NB4 (cell line): ENCODE measurements at regions not wholly inside any gene's neighbourhood (a gene's known extent, or its start where the extent isn't known, plus 50 kb on each side); places are given as distances from the start of the nearest gene placed in this dataset.

Source experiments
- DNase-seq: peaks from one replicate; pipeline ENCODE4 v3.0.0; 2010; ENCODE audit warnings: low read depth
- H3K4me3 ChIP-seq: one replicate; pipeline ENCODE4 v1.5.1; 2011; ENCODE audit warnings: mild to moderate bottlenecking, low read depth, low read length, moderate library complexity
- MYC ChIP-seq: IDR thresholded peaks from 2 replicates; pipeline ENCODE4 v1.6.1; 2011; ENCODE audit warnings: low read depth, low read length
- POLR2A ChIP-seq: IDR thresholded peaks from 2 replicates; pipeline ENCODE4 v1.6.1; 2011; ENCODE audit warnings: mild to moderate bottlenecking; ENCODE audit not compliant: insufficient read length; ENCODE audit errors: extremely low read depth
- TF ChIP-seq, protein P1 (sequence below): IDR thresholded peaks from one replicate; pipeline ENCODE4 v1.5.1; 2012; ENCODE audit warnings: low read depth, low read length
- TF ChIP-seq, protein P2 (sequence below): IDR thresholded peaks from 2 replicates; pipeline ENCODE4 v1.6.1; 2011; ENCODE audit warnings: low read depth, low read length

DNA sequence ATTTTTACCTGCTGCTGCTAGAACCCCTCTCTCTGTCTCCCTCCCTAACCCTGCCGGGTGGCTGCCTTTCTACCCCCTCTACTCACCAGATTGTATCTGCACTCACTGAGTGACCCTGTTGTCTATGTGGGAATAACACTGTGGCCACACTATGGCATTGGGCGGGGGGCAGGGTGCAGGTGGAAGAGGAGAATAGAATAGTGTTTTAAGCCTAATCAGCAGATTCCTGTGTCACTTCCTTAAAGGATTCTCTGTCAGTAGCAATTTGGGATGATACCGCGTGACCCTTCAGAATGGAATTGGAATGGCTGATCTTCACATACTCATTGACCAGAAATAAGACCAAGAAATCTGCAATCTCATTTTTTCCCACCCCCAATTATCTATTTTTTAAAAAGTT lies 67.1 kb upstream of the ANKRD1 start:
- TF ChIP-seq POLR2A: no peak
- no peak for TF ChIP-seq MYC
- TF ChIP-seq, protein P1, sequence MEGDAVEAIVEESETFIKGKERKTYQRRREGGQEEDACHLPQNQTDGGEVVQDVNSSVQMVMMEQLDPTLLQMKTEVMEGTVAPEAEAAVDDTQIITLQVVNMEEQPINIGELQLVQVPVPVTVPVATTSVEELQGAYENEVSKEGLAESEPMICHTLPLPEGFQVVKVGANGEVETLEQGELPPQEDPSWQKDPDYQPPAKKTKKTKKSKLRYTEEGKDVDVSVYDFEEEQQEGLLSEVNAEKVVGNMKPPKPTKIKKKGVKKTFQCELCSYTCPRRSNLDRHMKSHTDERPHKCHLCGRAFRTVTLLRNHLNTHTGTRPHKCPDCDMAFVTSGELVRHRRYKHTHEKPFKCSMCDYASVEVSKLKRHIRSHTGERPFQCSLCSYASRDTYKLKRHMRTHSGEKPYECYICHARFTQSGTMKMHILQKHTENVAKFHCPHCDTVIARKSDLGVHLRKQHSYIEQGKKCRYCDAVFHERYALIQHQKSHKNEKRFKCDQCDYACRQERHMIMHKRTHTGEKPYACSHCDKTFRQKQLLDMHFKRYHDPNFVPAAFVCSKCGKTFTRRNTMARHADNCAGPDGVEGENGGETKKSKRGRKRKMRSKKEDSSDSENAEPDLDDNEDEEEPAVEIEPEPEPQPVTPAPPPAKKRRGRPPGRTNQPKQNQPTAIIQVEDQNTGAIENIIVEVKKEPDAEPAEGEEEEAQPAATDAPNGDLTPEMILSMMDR: no peak
- TF ChIP-seq, protein P2, sequence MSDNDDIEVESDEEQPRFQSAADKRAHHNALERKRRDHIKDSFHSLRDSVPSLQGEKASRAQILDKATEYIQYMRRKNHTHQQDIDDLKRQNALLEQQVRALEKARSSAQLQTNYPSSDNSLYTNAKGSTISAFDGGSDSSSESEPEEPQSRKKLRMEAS: no peak
- no peak for DNase-seq
- no peak overlapping the region for H3K4me3 ChIP-seq

DNA sequence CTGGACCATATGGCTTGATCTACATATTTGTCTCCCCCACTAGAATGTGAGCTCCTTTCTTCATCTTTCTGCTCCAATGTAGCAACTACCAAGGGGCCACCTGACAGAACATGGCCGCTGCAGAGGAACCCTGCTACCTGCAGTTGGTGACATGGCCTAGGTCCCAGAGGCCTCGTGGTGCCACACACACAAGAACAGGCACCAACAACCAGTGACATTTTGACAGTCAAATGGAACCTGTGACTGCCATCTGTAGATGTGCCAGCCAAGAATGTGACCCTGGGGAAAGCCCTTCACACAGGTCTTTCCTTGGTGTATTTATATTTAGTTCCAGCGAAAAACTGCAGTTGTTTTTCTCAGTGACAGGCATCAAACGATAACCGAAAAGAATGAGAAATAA lies 67.9 kb upstream of the ANKRD1 start:
- no peak overlapping the region for H3K4me3 ChIP-seq
- TF ChIP-seq, protein P2: no peak
- TF ChIP-seq, protein P1: no peak
- TF ChIP-seq POLR2A (no peak), MYC (no peak)
- DNase-seq: no peak

DNA sequence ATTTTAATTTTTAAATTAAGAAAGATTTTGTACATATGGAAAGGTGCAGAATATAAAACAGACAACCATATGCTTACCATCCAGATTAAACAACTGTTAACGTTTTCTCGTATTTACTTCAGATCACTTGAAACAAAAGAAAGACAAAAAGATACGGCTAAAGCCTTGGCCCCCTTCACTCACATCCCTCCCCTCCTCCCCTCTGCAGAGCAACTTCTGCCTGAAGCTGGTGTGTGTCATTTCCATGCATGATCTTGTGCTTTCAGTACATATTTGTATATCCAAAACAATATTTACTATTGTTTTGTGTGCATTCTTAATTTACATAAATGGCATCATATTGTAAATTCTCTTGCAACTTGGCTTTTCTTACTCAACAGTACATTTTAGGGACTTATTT lies 68.5 kb upstream of the ANKRD1 start:
- TF ChIP-seq MYC: no peak
- TF ChIP-seq POLR2A: no peak
- TF ChIP-seq, protein P2: no peak
- TF ChIP-seq, protein P1: no peak
- no peak overlapping the region for H3K4me3 ChIP-seq
- no peak for DNase-seq

DNA sequence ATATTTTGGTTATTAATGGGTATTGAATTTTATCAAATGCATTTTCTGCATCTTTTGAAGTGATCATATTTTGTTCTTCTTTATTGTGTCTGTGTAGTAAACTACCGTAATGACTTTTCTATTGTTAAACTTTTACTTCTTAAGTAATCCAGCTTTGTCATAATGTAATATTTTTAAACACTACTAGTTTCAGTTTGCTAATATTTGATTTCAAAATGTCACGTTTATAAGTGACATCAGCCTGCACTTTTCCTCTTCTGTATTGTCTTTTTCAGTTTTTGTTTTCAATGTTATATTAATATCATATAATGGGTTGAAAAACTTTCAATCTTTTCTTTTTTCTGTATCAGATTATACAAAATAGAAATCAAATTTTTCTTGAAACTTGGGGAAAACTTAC lies 71.6 kb upstream of the ANKRD1 start:
- no peak overlapping the region for H3K4me3 ChIP-seq
- DNase-seq: no peak
- no peak for TF ChIP-seq POLR2A
- TF ChIP-seq, protein P1: no peak
- TF ChIP-seq, protein P2: no peak
- no peak for TF ChIP-seq MYC

DNA sequence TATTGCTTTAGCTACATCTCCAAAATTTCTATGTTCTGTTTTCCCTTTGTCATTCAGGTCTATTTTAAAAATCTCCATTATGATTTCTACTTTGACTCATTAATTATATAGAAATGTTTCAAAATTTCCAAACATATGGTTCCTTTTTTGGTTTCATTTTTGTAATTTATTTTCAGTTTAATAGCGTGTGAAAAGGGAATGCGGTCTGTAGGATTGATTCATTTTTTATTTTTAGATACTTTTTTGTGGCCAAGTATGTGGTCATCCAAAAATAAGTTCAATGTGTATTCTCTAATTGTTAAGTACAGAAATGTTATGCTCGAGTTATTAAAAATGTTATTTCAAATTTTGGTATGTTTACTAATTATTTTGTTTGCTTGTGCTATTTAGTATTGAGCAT lies 72.5 kb upstream of the ANKRD1 start:
- H3K4me3 ChIP-seq: no peak overlapping the region
- DNase-seq: no peak

DNA sequence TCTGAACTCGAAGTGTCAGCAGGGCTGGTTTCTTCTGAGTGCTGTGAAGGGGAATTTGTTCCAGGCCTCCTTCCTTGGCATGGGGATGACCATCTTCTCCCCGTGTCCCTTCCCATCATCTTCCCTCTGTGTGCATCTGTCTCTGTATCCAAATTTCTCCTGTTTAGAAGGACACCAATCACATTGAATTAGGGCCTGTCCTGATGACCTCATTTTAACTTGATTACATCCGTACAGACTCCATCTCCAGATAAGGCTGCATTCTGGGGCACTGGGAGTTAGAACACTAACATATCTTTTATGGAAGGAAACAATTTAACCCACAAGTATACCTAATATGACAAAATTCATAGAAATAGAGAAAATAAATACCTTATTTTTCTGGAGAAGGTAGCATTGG lies 76.8 kb upstream of the ANKRD1 start:
- DNase-seq: no peak
- TF ChIP-seq, protein P1: no peak
- no peak for TF ChIP-seq POLR2A
- no peak for TF ChIP-seq MYC
- TF ChIP-seq, protein P2: no peak

More for the DNA sequence above, 72.5 kb upstream of the ANKRD1 start:
- TF ChIP-seq, protein P2: no peak

More for the DNA sequence above, 76.8 kb upstream of the ANKRD1 start:
- H3K4me3 ChIP-seq: no peak overlapping the region
